ENCODE measurements at regions not wholly inside any gene's neighbourhood (a gene's known extent, or its start where the extent isn't known, plus 50 kb on each side); places are given as distances from the start of the nearest gene placed in this dataset.

- no peak for TF ChIP-seq USF2 (IDR thresholded peaks at IDR 0.05; ENCODE audit: low read length)
These were observed 340.5 kb upstream of the SATB1 start (continued) for GRCh38 chr3:18765662-18766061.

All from H1 (cell line).